ENCODE measurements at regions not wholly inside any gene's neighbourhood (a gene's known extent, or its start where the extent isn't known, plus 50 kb on each side); places are given as distances from the start of the nearest gene placed in this dataset.

DNA sequence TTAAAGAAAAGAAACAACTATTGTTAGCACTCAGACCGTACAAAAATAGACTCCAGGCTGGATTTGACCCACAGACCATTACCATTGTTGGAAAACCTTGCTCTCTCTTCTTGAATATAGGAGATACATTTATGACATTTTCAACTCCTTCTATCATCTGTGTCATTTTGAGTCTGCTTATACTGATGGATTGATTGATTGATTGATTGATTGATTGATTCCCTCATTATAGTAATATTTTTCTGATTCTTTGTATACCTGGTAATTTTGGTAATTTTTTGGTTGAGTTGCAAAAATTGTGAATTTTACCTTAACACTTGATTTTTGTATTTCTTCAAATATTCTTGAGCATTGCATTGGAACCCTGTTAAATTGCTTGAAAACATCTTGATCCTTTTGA lies 114.2 kb upstream of the KLHL29 start:
- no peak for DNase-seq (ENCODE audit: low read depth in 2 of 2)

GRCh38 chr2:23271230-23271629 lies 113.7 kb upstream of the KLHL29 start:
- no peak overlapping the region for H3K4me3 ChIP-seq (replicated peaks in 1 of 2; ENCODE audit: low read depth in 2 of 2, low read length in 2 of 2)
- DNase-seq (ENCODE audit: low read depth in 2 of 2), result no peak
- TF ChIP-seq, protein P1, sequence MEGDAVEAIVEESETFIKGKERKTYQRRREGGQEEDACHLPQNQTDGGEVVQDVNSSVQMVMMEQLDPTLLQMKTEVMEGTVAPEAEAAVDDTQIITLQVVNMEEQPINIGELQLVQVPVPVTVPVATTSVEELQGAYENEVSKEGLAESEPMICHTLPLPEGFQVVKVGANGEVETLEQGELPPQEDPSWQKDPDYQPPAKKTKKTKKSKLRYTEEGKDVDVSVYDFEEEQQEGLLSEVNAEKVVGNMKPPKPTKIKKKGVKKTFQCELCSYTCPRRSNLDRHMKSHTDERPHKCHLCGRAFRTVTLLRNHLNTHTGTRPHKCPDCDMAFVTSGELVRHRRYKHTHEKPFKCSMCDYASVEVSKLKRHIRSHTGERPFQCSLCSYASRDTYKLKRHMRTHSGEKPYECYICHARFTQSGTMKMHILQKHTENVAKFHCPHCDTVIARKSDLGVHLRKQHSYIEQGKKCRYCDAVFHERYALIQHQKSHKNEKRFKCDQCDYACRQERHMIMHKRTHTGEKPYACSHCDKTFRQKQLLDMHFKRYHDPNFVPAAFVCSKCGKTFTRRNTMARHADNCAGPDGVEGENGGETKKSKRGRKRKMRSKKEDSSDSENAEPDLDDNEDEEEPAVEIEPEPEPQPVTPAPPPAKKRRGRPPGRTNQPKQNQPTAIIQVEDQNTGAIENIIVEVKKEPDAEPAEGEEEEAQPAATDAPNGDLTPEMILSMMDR (IDR thresholded peaks at IDR 0.05; ENCODE audit: low read depth, low read length), result no peak

More for the DNA sequence above, 114.2 kb upstream of the KLHL29 start:
- H3K4me3 ChIP-seq (replicated peaks in 1 of 2; ENCODE audit: low read depth in 2 of 2, low read length in 2 of 2), result no peak overlapping the region
- TF ChIP-seq, protein P1 (IDR thresholded peaks at IDR 0.05; ENCODE audit: low read depth, low read length), result no peak

GRCh38 chr2:23273786-23274185 lies 111.2 kb upstream of the KLHL29 start:
- no peak for DNase-seq (ENCODE audit: low read depth in 2 of 2)

DNA sequence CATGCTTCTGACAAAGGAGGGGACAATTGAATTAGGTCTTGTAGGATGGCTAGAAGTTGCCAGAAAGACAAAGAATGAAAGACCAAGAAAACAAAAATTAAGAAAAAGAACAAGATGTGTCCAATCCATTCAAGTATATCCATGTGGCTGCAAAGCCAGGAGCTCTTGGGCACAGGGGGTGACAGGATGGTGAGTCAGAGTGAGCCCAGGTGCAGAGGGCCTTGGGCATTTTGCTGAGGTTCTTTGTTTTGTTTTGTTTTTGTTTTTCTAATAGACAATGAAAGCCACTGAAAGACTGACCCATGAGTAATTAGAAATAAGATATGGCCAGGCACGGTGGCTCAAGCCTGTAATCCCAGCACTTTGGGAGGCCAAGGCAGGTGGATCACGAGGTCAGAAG lies 104.6 kb upstream of the KLHL29 start:
- H3K4me3 ChIP-seq (replicated peaks in 1 of 2; ENCODE audit: low read depth in 2 of 2, low read length in 2 of 2), result no peak overlapping the region
- no peak for DNase-seq (ENCODE audit: low read depth in 2 of 2)
- TF ChIP-seq, protein P1 (IDR thresholded peaks at IDR 0.05; ENCODE audit: low read depth, low read length), result no peak

More at GRCh38 chr2:23273786-23274185, 111.2 kb upstream of the KLHL29 start:
- no peak overlapping the region for H3K4me3 ChIP-seq (replicated peaks in 1 of 2; ENCODE audit: low read depth in 2 of 2, low read length in 2 of 2)
- TF ChIP-seq, protein P1 (IDR thresholded peaks at IDR 0.05; ENCODE audit: low read depth, low read length), result no peak

DNA sequence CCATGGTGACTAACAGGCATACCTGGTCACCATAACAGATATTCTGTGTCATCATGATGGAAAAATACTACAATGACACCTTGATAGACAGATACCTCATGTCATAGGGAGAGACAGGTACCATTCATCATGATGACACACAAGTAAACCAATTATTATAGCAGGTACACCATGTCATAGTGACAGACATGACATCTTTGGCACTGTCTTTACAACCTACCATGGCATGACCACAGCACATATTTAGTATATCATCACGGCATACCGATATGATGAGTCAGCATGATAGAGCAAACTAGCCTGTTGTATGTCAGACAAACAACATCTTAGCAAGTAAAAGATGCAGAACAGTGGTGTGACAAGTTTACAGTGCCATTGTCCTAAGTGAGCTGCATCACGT lies 101.3 kb upstream of the KLHL29 start:
- peak; percentile 23 to 46 for DNase-seq (ENCODE audit: low read depth in 2 of 2)
- TF ChIP-seq, protein P1 (IDR thresholded peaks at IDR 0.05; ENCODE audit: low read depth, low read length), result no peak
- H3K4me3 ChIP-seq (replicated peaks in 1 of 2; ENCODE audit: low read depth in 2 of 2, low read length in 2 of 2), result no peak overlapping the region

DNA sequence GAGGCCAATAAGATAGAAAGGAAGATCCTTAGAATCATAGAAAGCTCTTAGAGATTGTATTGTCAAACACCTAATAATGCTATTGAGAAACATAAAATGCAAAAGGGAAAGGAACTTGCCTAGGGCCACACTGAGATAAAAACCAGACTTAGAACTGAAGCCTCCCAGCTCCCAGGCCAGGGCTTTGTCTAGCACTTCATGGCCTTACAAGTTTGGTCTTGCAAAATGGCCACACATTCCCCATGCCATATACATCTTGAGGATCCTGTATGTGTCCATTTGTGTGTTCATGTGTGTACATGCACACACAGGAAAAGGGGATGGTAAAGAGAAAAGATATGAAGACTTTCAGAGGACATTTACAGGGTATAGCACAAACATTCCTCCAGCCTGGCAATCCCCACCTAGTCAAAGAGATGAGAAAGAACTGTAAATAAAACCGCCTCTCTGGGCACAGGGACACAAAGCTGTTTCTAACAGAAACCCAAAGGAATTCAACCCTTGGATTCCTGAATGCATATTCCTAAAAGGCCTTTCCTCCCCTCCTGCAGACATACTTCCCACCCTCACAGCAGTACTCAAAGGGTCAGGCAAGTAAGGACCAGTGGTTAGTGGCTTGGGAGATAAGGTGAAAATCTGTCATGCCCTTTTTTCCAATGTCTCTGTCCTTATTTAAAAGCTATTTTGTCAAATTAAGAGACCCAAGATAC lies 99.7 kb upstream of the KLHL29 start:
- no peak for DNase-seq (ENCODE audit: low read depth in 2 of 2)
- H3K4me3 ChIP-seq (replicated peaks in 1 of 2; ENCODE audit: low read depth in 2 of 2, low read length in 2 of 2), result no peak overlapping the region
- TF ChIP-seq, protein P1 (IDR thresholded peaks at IDR 0.05; ENCODE audit: low read depth, low read length), result no peak

All from cardiac fibroblast (primary cell).